Stimulated activated naive CD8-positive, alpha-beta T cell treated with anti-CD3 and anti-CD28 coated beads, Interleukin-15, Interleukin-2, amounts not matched to agents 100 ng/mL and 50 ng/mL, for 24 hours (primary cell): ENCODE measurements at regions not wholly inside any gene's neighbourhood (a gene's known extent, or its start where the extent isn't known, plus 50 kb on each side); places are given as distances from the start of the nearest gene placed in this dataset.
"Not testable (repeated sequence)": the region's sequence is repeated elsewhere in the genome, so short reads cannot be mapped to it uniquely, and the experiment has no call there.

ENCODE experiments used
- H3K27ac Mint-ChIP-seq: one replicate; pipeline ENCODE4 v1.8.0; 2021; ENCODE audit warnings: mild to moderate bottlenecking, mixed read lengths
- H3K27me3 Mint-ChIP-seq: one replicate; pipeline ENCODE4 v1.8.0; 2021; ENCODE audit warnings: mixed read lengths
- H3K36me3 Mint-ChIP-seq: one replicate; pipeline ENCODE4 v1.8.0; 2021; ENCODE audit warnings: low read depth, mixed read lengths
- H3K4me1 Mint-ChIP-seq: one replicate; pipeline ENCODE4 v1.8.0; 2021; ENCODE audit warnings: low read depth, mixed read lengths
- H3K4me3 Mint-ChIP-seq: one replicate; pipeline ENCODE4 v1.8.0; 2021; ENCODE audit warnings: mild to moderate bottlenecking, mixed read lengths
- H3K9me3 Mint-ChIP-seq: one replicate; pipeline ENCODE4 v1.8.0; 2021; ENCODE audit warnings: mixed read lengths

DNA sequence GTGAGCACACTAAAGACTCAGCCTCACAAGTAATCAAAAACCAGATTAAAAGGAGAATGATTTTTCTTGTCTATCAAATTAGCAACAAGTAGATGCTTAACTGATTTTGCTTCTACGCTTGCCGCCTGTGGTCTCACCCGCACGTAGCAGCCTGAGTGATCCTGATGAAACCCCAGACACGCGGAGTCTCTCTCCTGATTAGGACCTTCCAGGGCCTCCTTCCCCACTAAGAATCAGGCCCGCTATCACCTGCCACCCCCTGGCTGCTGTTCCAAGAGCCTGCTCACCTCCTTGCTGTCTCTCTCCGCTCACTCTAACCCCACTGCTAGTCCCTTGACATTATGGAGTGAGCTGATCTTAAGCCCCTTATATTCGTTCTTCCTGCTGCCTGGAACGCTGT is 325.9 kb upstream of the NRP1 start:
- Mint-ChIP-seq H3K4me3 (no peak overlapping the region), H3K9me3 (peaks cover 9% of the 10 kb centered on the region), H3K27me3 (peaks cover 15% of the 10 kb centered on the region), H3K36me3 (no peaks in the 10 kb centered on the region), H3K27ac (no peak overlapping the region), H3K4me1 (peaks cover 9% of the 10 kb centered on the region)

- H3K36me3 Mint-ChIP-seq = no peaks in the 10 kb centered on the region
- H3K27ac Mint-ChIP-seq = no peak overlapping the region
- H3K9me3 Mint-ChIP-seq = peaks cover 5% of the 10 kb centered on the region
- H3K4me3 Mint-ChIP-seq = no peak overlapping the region
- peaks cover 18% of the 10 kb centered on the region for H3K27me3 Mint-ChIP-seq
- peaks cover 22% of the 10 kb centered on the region for H3K4me1 Mint-ChIP-seq
These were observed 323.4 kb upstream of the NRP1 start for GRCh38 chr10:33657913-33658312.

DNA sequence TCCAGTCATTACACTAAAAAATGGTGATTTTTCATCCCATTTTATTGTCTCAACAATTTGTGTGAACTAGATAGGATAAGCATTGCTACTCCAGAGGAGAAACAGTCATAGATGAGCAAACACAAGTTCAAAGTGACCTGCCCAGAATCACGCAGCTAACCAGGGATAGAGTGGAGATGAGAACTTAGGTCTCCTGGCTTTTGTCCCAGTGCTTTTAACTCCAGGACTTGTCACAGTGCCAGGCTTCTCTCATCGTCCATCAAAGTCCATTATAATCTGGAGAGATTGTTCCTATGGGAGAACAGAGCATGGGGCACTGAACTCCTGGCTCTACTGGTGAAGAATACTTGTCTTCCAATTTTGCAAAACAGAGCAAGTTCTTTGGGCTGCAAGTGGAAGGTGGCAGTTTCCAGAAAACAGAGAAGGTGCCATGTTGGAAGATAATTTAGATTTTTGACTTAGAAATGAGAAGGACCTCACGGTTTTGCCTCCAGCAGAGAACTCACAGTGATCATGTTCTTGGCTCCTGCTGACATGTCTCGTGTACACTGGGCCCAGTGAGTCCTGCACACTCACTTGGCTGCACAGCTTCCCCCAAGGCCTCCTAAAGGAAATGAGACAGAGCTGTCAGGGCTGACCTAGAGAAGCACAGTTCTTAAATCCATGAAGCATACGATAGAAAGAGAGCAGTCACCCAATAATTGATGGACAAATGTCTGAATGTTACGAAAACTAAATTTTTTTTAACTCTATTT is 322.9 kb upstream of the NRP1 start:
- Mint-ChIP-seq H3K27ac (no peak overlapping the region), H3K4me1 (peaks cover 22% of the 10 kb centered on the region), H3K9me3 (peaks cover 5% of the 10 kb centered on the region), H3K36me3 (no peaks in the 10 kb centered on the region), H3K27me3 (peaks cover 13% of the 10 kb centered on the region), H3K4me3 (no peak overlapping the region)

- peaks cover 6% of the 10 kb centered on the region for H3K27me3 Mint-ChIP-seq
- peaks cover 5% of the 10 kb centered on the region for H3K9me3 Mint-ChIP-seq
- no peak overlapping the region for H3K4me3 Mint-ChIP-seq
- peaks cover 13% of the 10 kb centered on the region for H3K4me1 Mint-ChIP-seq
- H3K27ac Mint-ChIP-seq = no peak overlapping the region
- H3K36me3 Mint-ChIP-seq = no peaks in the 10 kb centered on the region
These were observed 321.5 kb upstream of the NRP1 start for GRCh38 chr10:33655921-33656320.

DNA sequence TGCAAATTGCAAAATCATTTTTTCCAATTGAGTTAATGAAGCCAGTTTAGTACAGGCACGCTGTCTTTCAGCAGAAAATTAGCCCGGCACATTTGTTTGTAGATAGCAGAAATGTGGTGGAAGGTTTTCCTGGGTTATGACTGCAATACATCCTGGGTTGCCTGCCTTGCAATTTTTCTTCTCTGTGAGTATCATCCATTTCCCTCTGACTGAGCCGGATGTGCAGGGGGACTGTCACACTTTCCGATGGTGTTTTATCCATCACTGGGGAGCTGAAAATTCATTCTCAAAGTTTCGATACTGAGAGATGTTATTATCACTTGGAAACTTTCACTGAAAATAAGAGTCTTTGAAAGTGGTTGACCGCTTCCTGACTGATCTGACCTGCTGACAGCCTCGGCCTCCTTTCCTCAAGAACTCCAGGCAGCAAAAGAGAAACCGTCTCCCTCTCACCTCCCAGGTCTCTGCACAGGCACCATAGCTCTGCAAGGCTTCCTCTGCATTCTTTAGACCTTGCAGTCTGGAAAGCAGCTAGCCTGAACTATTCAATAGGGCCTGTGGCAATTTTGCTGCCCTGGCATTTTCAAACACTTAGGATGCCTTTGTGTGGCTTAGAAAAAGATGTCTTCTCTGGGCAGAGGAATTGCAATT is 320.8 kb upstream of the NRP1 start:
- Mint-ChIP-seq H3K36me3 (no peaks in the 10 kb centered on the region), H3K27ac (no peak overlapping the region), H3K4me3 (no peak overlapping the region), H3K9me3 (peaks cover 5% of the 10 kb centered on the region), H3K27me3 (peaks cover 6% of the 10 kb centered on the region), H3K4me1 (peaks cover 13% of the 10 kb centered on the region)

DNA sequence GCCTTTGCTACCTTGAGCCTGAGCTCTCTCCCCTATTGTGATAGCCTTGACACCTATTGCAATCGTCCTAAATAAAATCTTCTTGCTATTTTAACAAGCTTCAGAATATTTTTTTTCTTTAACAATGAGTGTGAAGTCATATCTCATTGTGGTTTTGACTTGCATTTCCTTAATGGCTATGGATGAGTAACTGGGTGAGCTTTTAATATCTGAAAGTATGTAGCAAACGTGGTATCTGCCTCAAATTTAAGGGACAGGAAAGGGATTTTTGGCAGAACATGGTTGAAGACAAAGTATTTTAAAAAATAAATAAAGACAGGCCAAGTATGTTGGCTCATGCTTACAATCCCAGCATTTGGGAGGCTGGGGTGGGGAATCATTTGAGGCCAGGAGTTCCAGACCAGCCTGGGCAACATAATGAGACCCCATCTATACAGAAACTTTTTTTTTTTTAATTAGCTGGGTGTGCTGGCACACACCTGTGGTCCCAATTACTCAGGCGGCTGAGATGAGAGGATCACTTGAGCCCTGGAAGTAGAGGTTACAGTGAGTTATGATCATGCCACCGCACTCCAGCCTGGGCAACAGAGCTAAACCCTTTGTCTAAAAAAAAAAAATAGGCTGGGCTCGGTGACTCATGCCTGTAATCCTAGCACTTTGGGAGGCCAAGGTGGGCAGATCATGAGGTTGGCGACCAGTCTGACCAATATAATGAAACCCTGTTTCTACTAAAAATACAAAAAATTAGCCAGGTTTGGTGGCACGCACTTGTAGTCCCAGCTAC is 319.3 kb upstream of the NRP1 start:
- no peak overlapping the region for H3K4me3 Mint-ChIP-seq
- H3K4me1 Mint-ChIP-seq = peaks cover 13% of the 10 kb centered on the region
- H3K36me3 Mint-ChIP-seq = no peaks in the 10 kb centered on the region
- peaks cover 12% of the 10 kb centered on the region for H3K27me3 Mint-ChIP-seq
- peaks cover 8% of the 10 kb centered on the region for H3K9me3 Mint-ChIP-seq
- no peak overlapping the region for H3K27ac Mint-ChIP-seq

DNA sequence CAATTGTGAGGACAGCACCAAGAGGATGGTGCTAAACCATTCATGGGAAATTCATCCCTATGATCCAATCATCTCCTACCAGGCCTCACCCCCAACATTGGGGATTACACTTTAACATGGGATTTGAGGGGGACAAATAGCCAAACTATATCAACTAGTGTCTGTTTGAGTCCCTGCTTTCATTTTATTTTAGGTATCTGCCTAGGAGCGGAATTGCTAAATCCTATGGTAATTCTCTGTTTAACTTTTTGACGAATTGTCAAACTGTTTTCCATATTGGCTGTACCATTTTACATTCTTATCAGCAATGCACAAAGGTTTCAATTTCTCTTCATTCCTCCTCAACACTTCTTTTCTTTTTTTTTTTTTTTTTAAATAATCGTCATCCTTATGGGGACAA is 318.4 kb upstream of the NRP1 start:
- Mint-ChIP-seq H3K27ac (no peak overlapping the region), H3K4me1 (peaks cover 13% of the 10 kb centered on the region), H3K4me3 (no peak overlapping the region), H3K27me3 (peaks cover 12% of the 10 kb centered on the region), H3K36me3 (no peaks in the 10 kb centered on the region), H3K9me3 (peaks cover 13% of the 10 kb centered on the region)

- Mint-ChIP-seq H3K4me1 (peaks cover 12% of the 10 kb centered on the region), H3K9me3 (peaks cover 13% of the 10 kb centered on the region)
- H3K27me3 Mint-ChIP-seq, H3K36me3 Mint-ChIP-seq, H3K4me3 Mint-ChIP-seq, H3K27ac Mint-ChIP-seq: not testable (repeated sequence)
These were observed 315.7 kb upstream of the NRP1 start for GRCh38 chr10:33650131-33650530.

DNA sequence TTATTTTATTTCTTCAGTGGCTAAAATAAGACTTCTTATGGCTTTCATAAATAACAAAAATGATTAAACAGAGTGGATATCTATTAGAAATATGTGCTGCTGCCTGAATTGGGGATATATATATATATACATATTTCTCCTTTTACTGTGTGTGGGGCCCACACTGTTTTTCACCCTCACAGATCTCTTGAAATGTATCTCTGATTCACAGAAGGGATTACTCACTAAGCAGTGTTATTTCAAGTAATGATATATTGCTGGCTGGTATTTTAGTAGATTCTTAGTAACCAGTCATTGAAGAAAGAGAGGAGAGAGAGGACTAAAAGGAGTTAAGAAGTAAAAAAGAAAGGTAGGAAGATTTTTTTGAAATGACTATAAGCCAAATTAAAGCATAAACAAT is 308.6 kb upstream of the NRP1 start:
- H3K9me3 Mint-ChIP-seq = no peaks in the 10 kb centered on the region
- peaks cover 14% of the 10 kb centered on the region for H3K27me3 Mint-ChIP-seq
- no peaks in the 10 kb centered on the region for H3K4me1 Mint-ChIP-seq
- no peak overlapping the region for H3K4me3 Mint-ChIP-seq
- no peaks in the 10 kb centered on the region for H3K36me3 Mint-ChIP-seq
- no peak overlapping the region for H3K27ac Mint-ChIP-seq

- no peaks in the 10 kb centered on the region for H3K36me3 Mint-ChIP-seq
- no peak overlapping the region for H3K4me3 Mint-ChIP-seq
- no peaks in the 10 kb centered on the region for H3K9me3 Mint-ChIP-seq
- peaks cover 12% of the 10 kb centered on the region for H3K27me3 Mint-ChIP-seq
- no peaks in the 10 kb centered on the region for H3K4me1 Mint-ChIP-seq
- H3K27ac Mint-ChIP-seq = no peak overlapping the region
These were observed 304.4 kb upstream of the NRP1 start for GRCh38 chr10:33638891-33639290.

GRCh38 chr10:33638374-33638773 is 303.9 kb upstream of the NRP1 start:
- H3K4me1 Mint-ChIP-seq = no peaks in the 10 kb centered on the region
- H3K27ac Mint-ChIP-seq = no peak overlapping the region
- no peaks in the 10 kb centered on the region for H3K9me3 Mint-ChIP-seq
- no peaks in the 10 kb centered on the region for H3K36me3 Mint-ChIP-seq
- no peak overlapping the region for H3K4me3 Mint-ChIP-seq
- peaks cover 7% of the 10 kb centered on the region for H3K27me3 Mint-ChIP-seq

GRCh38 chr10:33635967-33636515 is 301.6 kb upstream of the NRP1 start:
- no peaks in the 10 kb centered on the region for H3K9me3 Mint-ChIP-seq
- no peaks in the 10 kb centered on the region for H3K4me1 Mint-ChIP-seq
- no peaks in the 10 kb centered on the region for H3K36me3 Mint-ChIP-seq
- H3K27ac Mint-ChIP-seq = no peak overlapping the region
- H3K27me3 Mint-ChIP-seq = peaks cover 4% of the 10 kb centered on the region
- no peak overlapping the region for H3K4me3 Mint-ChIP-seq

DNA sequence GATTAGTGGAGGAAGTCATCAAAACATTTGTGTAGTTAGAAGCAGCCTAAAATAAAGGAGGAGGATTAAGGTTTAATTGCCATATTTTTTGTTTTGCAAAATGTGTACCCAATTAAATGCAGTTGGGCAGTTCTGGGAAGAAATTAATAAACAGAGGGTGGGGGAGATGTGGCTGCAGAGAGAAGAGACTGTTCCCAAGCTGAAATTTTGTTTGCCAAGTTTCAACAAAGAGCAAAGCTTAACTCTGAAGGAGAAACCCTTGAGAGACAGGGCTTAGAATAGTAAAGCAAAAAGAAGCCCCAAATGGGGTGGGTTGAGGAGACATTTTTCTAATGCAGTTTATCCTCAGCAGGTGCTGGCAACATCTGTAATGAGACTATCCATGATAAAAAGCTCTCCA is 298.0 kb upstream of the NRP1 start:
- no peaks in the 10 kb centered on the region for H3K9me3 Mint-ChIP-seq
- H3K4me1 Mint-ChIP-seq = no peaks in the 10 kb centered on the region
- H3K36me3 Mint-ChIP-seq = no peaks in the 10 kb centered on the region
- H3K27ac Mint-ChIP-seq = no peak overlapping the region
- peaks cover 3% of the 10 kb centered on the region for H3K27me3 Mint-ChIP-seq
- H3K4me3 Mint-ChIP-seq = no peak overlapping the region

GRCh38 chr10:33631991-33632390 is 297.5 kb upstream of the NRP1 start:
- H3K9me3 Mint-ChIP-seq = no peaks in the 10 kb centered on the region

GRCh38 chr10:33630761-33631160 is 296.3 kb upstream of the NRP1 start:
- Mint-ChIP-seq H3K36me3 (no peaks in the 10 kb centered on the region), H3K4me3 (no peak overlapping the region), H3K4me1 (no peaks in the 10 kb centered on the region), H3K9me3 (no peaks in the 10 kb centered on the region), H3K27ac (no peak overlapping the region), H3K27me3 (peaks cover 3% of the 10 kb centered on the region)

More at GRCh38 chr10:33631991-33632390, 297.5 kb upstream of the NRP1 start:
- Mint-ChIP-seq H3K27me3 (peaks cover 3% of the 10 kb centered on the region), H3K4me3 (no peak overlapping the region), H3K27ac (no peak overlapping the region), H3K4me1 (no peaks in the 10 kb centered on the region), H3K36me3 (no peaks in the 10 kb centered on the region)
